Calu3 (cell line): ENCODE measurements at regions not wholly inside any gene's neighbourhood (a gene's known extent, or its start where the extent isn't known, plus 50 kb on each side); places are given as distances from the start of the nearest gene placed in this dataset.

Source experiments
- BruUV-seq: library from RNA; stranded (reverse); fragments of 400-500 nt; replicated peaks from 2 replicates; lab custom pipeline; 2021; lab: Mats Ljungman, UMichigan
- CTCF ChIA-PET: fragments of 300-600 bp; sonication (Branson Sonifier 250); formaldehyde crosslinking; loops from one replicate; lab custom pipeline; 2022; ENCODE audit warnings: antibody characterized with exemption; lab: Charles Lee
- DNase-seq: peaks from one replicate; pipeline ENCODE4 v3.0.0; 2022
- H3K27ac Mint-ChIP-seq: one replicate; pipeline ENCODE4 v1.8.0; 2022; ENCODE audit warnings: mixed read lengths; ENCODE audit not compliant: unreplicated experiment
- H3K27me3 Mint-ChIP-seq: one replicate; pipeline ENCODE4 v1.8.0; 2022; ENCODE audit warnings: mixed read lengths; ENCODE audit not compliant: unreplicated experiment
- H3K36me3 Mint-ChIP-seq: one replicate; pipeline ENCODE4 v1.8.0; 2022; ENCODE audit warnings: mild to moderate bottlenecking, moderate library complexity, mixed read lengths; ENCODE audit not compliant: insufficient read depth, unreplicated experiment
- H3K4me1 Mint-ChIP-seq: one replicate; pipeline ENCODE4 v1.8.0; 2022; ENCODE audit warnings: mild to moderate bottlenecking, low read depth, mixed read lengths; ENCODE audit not compliant: unreplicated experiment
- H3K4me3 Mint-ChIP-seq: one replicate; pipeline ENCODE4 v1.8.0; 2022; ENCODE audit warnings: mild to moderate bottlenecking, low read depth, moderate library complexity, mixed read lengths; ENCODE audit not compliant: unreplicated experiment
- H3K9me3 Mint-ChIP-seq: one replicate; pipeline ENCODE4 v1.8.0; 2022; ENCODE audit warnings: low read depth, mixed read lengths; ENCODE audit not compliant: unreplicated experiment
- CTCF ChIP-seq: fragments of 200-600 bp; IDR thresholded peaks from one replicate; pipeline ENCODE4 v1.8.0; 2022; ENCODE audit warnings: antibody characterized with exemption; ENCODE audit not compliant: unreplicated experiment
- intact Hi-C: fragments of 100-400 bp; cut with micrococcal nuclease; formaldehyde crosslinking; loops from one replicate; pipeline ENCODE4 v1.10.0; 2022; ENCODE audit not compliant: unreplicated experiment

GRCh38 chr13:88739195-88739594 is 1068.0 kb downstream of the SLITRK5 start:
- TF ChIP-seq CTCF: no peak
- intact Hi-C loops: no loop called here
- no peaks in the 10 kb centered on the region for H3K9me3 Mint-ChIP-seq
- H3K27ac Mint-ChIP-seq: no peak overlapping the region
- CTCF ChIA-PET: no interaction called here
- no TSS peak for BruUV-seq
- no peak overlapping the region for H3K4me3 Mint-ChIP-seq
- no peak for DNase-seq
- no peaks in the 10 kb centered on the region for H3K36me3 Mint-ChIP-seq
- no peaks in the 10 kb centered on the region for H3K27me3 Mint-ChIP-seq
- H3K4me1 Mint-ChIP-seq: no peaks in the 10 kb centered on the region

GRCh38 chr13:88744289-88744688 is 1073.1 kb downstream of the SLITRK5 start:
- Mint-ChIP-seq H3K4me1 (no peaks in the 10 kb centered on the region), H3K27me3 (no peaks in the 10 kb centered on the region), H3K27ac (no peak overlapping the region), H3K36me3 (no peaks in the 10 kb centered on the region), H3K9me3 (no peaks in the 10 kb centered on the region), H3K4me3 (no peak overlapping the region)
- intact Hi-C loops: no loop called here
- no peak for TF ChIP-seq CTCF
- CTCF ChIA-PET: no interaction called here
- no TSS peak for BruUV-seq
- no peak for DNase-seq

- no peak overlapping the region for H3K4me3 Mint-ChIP-seq
- no peaks in the 10 kb centered on the region for H3K4me1 Mint-ChIP-seq
- H3K36me3 Mint-ChIP-seq: no peaks in the 10 kb centered on the region
- CTCF ChIA-PET: no interaction called here
- DNase-seq: no peak
- H3K27me3 Mint-ChIP-seq: no peaks in the 10 kb centered on the region
- no peaks in the 10 kb centered on the region for H3K9me3 Mint-ChIP-seq
- intact Hi-C loops: no loop called here
- no peak overlapping the region for H3K27ac Mint-ChIP-seq
- no peak for TF ChIP-seq CTCF
- BruUV-seq: no TSS peak
Measured at GRCh38 chr13:88745011-88745410, 1073.8 kb downstream of the SLITRK5 start.

- Mint-ChIP-seq H3K4me3 (no peak overlapping the region), H3K4me1 (no peaks in the 10 kb centered on the region), H3K36me3 (no peaks in the 10 kb centered on the region), H3K9me3 (peaks cover 2% of the 10 kb centered on the region), H3K27me3 (no peaks in the 10 kb centered on the region), H3K27ac (no peak overlapping the region)
- CTCF ChIA-PET: no interaction called here
- TF ChIP-seq CTCF: no peak
- intact Hi-C loops: no loop called here
- DNase-seq: no peak
- no TSS peak for BruUV-seq
Measured at GRCh38 chr13:88752041-88752440, 1080.9 kb downstream of the SLITRK5 start.
